ENCODE measurements at regions not wholly inside any gene's neighbourhood (a gene's known extent, or its start where the extent isn't known, plus 50 kb on each side); places are given as distances from the start of the nearest gene placed in this dataset.

DNA sequence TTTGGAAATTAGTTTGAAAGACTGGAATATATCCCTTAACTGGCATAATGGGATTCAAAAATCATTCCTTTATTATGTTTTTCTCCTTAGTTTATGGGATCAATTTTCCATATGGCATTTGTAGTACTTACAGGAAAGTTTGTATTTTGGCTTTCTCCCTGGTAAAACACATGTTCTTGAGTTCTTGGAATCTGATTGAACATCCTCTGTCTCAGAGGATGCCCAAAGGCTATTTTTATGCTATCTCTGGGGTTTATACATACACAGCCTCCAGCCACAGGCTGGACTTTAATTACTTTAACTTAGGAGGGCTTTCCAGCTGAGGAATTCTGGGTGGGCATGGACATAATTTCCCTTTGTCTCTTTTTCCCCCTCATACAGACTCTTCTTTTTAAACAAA is 236.4 kb downstream of the HGF start:
- DNase-seq (ENCODE audit: low read depth in 2 of 3, low spot score in 1 of 3), result no peak

DNA sequence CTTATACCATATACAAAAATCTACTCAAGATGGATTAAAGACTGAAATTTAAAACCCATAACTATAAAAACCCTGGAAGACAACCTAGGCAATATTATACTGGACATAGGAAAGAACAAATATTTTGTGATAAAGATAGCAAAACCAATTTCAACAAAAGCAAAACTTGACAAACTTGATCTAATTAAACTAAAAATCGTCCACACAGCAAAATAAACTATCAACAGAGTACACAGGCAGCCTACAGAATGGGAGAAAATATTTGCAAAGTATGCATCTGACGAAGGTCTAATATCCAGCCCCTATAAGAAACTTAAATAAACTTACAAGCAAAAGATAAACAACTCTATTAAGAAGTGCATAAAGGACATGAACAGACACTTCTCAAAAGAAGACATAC is 240.1 kb downstream of the HGF start:
- no peak for DNase-seq (ENCODE audit: low read depth in 2 of 3, low spot score in 1 of 3)

GRCh38 chr7:81527651-81528050 is 242.2 kb downstream of the HGF start:
- no peak for DNase-seq (ENCODE audit: low read depth in 2 of 3, low spot score in 1 of 3)

DNA sequence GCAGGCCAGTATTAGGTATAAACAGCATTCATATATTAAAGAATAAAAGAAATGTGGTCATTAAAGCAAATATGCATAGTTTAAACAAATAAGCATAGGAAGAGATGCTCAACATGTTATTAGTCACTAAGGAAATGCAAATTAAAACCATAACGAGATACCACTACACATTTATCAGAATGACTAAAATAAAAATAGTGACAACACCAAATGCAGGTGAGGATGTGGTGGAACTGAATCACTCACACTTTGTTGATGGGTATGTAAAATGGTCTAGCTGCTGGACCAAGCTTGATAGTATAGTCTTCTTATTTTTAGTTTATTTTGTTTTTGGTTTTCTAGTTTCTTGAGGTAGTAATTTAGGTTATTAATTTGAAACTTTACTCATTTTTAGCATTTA is 242.9 kb downstream of the HGF start:
- no peak for DNase-seq (ENCODE audit: low read depth in 2 of 3, low spot score in 1 of 3)

DNA sequence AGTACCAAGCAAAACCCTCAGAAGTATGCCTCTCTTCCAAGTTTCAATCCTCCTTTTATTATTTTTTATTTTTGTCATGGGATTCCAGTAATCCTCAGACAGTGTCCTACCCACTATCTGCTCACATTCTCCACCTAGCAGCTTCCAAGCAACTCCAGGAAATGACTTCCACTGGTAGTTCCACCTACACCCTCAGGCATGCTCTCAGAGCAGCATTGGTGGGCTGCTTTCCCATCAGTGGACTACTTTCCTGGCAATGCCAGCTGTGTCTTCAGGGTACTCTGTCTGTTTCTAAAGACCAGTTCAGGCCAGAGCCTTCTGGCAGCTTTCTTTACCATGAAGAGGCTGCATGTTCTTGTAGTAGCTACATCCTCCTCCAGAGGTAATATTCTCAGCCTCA is 244.0 kb downstream of the HGF start:
- DNase-seq (ENCODE audit: low read depth in 2 of 3, low spot score in 1 of 3), result no peak

- DNase-seq (ENCODE audit: low read depth in 2 of 3, low spot score in 1 of 3), result no peak
Observed at GRCh38 chr7:81519886-81520285, 250.0 kb downstream of the HGF start.

DNA sequence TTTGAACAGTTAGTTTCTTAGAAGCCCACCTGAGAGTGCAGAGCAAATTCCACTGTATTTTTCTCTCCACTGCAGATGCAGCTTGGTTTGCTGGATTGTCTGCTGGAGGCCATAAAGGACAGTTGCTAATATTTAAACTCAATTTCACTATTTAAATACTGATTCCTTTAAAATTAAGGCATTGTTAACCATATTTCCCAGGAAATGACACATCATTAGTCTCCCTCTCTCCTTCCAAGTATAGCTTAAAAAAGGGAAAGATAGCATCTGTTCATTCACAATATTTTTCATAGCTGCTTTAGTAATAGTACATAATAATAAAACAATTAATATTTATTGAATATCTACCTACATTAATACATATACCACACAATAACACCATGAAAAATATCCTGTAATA is 252.9 kb downstream of the HGF start:
- no peak for DNase-seq (ENCODE audit: low read depth in 2 of 3, low spot score in 1 of 3)

DNA sequence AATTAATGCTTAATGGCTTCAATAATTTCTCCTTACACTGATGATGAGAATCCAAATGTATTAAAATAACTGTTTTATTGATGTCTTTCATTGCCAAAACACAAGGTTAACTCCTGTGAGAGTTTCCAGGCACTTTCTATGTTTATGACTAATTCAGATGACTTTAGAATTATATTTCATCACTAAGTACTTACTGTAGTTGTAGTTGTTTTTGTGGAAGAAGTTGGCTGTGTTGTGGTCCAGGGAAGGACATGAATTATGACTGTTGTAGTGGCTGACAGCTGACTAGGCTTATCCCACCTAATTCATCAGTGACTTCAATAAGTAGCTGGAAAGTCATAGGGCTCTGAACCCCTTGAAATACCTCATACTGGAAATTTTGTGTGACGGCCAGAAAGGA is 254.8 kb downstream of the HGF start:
- DNase-seq (ENCODE audit: low read depth in 2 of 3, low spot score in 1 of 3), result no peak

GRCh38 chr7:81514546-81514945 is 255.3 kb downstream of the HGF start:
- DNase-seq (ENCODE audit: low read depth in 2 of 3, low spot score in 1 of 3), result no peak

- DNase-seq (ENCODE audit: low read depth in 2 of 3, low spot score in 1 of 3), result no peak
Observed at GRCh38 chr7:81510122-81510521, 259.7 kb downstream of the HGF start.

GRCh38 chr7:81507221-81507620 is 262.6 kb downstream of the HGF start:
- no peak for DNase-seq (ENCODE audit: low read depth in 2 of 3, low spot score in 1 of 3)

DNA sequence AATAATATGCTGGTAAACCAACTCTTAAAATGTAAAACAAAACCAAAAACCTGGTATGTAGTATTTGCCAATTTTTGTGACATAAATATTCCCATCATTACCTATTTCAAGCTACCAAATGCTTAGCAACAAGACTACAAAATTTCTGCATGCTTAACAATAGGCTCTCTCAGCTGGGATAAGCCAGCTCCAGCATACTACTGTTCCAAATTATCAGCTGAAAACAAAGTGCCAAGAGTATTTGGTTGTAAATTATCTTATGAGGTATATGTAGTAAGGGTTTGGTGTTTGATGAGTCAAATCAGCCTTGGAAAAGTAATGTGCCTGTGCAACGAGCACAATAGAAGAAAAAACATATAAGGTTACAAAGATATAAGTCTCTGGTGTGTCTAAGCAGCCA is 263.2 kb downstream of the HGF start:
- no peak for DNase-seq (ENCODE audit: low read depth in 2 of 3, low spot score in 1 of 3)

- DNase-seq (ENCODE audit: low read depth in 2 of 3, low spot score in 1 of 3), result no peak
Observed at GRCh38 chr7:81503771-81504170, 266.1 kb downstream of the HGF start.

- no peak for DNase-seq (ENCODE audit: low read depth in 2 of 3, low spot score in 1 of 3)
Observed at GRCh38 chr7:81503336-81503735, 266.5 kb downstream of the HGF start.

- no peak for DNase-seq (ENCODE audit: low read depth in 2 of 3, low spot score in 1 of 3)
Observed at GRCh38 chr7:81501220-81501619, 268.6 kb downstream of the HGF start.

- no peak for DNase-seq (ENCODE audit: low read depth in 2 of 3, low spot score in 1 of 3)
Observed at GRCh38 chr7:81500631-81501030, 269.2 kb downstream of the HGF start.

GRCh38 chr7:81499262-81500116 is 270.4 kb downstream of the HGF start:
- DNase-seq (ENCODE audit: low read depth in 2 of 3, low spot score in 1 of 3), result no peak

DNA sequence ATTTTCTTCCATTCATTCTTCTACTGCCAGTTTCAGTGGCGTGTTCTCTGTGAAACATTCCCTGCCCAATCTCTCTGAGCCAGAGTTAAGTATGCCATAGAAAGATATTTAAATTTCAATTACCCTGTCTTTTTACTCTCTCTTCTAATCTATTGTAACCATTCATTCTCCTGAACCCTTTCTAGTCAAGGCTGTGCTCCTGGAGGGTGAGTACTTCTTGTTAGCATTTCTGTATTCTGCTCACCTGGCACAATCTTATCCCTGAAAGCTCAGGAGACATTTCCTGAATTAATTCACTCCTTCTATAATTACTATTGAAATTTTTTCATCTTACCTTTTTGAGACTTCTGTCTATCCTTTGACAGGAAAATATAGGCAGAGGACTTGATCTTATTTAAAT is 271.7 kb downstream of the HGF start:
- DNase-seq (ENCODE audit: low read depth in 2 of 3, low spot score in 1 of 3), result no peak

- DNase-seq (ENCODE audit: low read depth in 2 of 3, low spot score in 1 of 3), result no peak
Observed at GRCh38 chr7:81492910-81493309, 276.9 kb downstream of the HGF start.

GRCh38 chr7:81492240-81492639 is 277.6 kb downstream of the HGF start:
- DNase-seq (ENCODE audit: low read depth in 2 of 3, low spot score in 1 of 3), result no peak

DNA sequence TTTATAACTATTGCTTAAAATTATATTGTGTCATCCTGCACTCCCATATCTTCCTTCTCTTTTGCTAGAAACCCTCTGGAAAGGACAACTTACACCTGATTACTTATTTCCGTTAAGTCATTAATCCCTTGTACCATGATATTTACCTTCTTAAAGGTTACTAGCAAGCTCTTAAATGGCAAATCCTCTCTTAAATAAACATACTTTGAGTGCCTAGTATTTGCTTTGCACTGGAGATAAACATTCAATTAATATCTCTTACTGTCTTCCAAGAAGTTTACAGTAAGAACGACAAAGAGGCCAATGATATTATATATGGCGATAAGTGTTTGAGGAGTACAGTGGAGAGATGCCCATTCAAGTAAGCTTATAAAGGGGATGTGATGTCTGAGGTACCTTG is 278.3 kb downstream of the HGF start:
- DNase-seq (ENCODE audit: low read depth in 2 of 3, low spot score in 1 of 3), result no peak

- DNase-seq (ENCODE audit: low read depth in 2 of 3, low spot score in 1 of 3), result no peak
Observed at GRCh38 chr7:81488210-81488609, 281.6 kb downstream of the HGF start.

DNA sequence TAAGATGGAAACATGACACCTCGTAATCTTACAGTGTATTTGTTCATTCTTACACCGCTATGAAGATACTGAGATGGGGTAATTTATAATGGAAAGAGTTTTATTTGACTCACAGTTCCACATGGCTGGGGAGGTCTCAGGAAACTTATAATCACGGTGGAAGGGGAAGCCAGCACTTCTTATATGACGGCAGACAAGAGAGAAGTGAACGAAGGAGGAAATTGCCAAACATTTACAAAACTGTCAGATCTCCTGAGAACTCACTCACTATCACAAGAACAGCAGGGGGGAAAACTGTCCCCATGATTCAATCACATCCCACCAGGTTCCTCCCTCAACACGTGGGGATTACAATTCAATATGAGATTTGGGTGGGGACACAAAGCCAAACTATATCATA is 282.3 kb downstream of the HGF start:
- DNase-seq (ENCODE audit: low read depth in 2 of 3, low spot score in 1 of 3), result no peak
